Ecto neural progenitor cell (in vitro differentiated cells): ENCODE measurements at regions not wholly inside any gene's neighbourhood (a gene's known extent, or its start where the extent isn't known, plus 50 kb on each side); places are given as distances from the start of the nearest gene placed in this dataset.

Experiments used
- DNase-seq: peaks from one replicate; pipeline ENCODE4 v3.0.0-alpha.2; 2018; ENCODE audit warnings: low spot score

- no peak for DNase-seq
These were observed 87.9 kb upstream of the MAMDC2 start for GRCh38 chr9:69955536-69956355.

- DNase-seq = no peak
These were observed 81.8 kb upstream of the MAMDC2 start for GRCh38 chr9:69961843-69962242.

GRCh38 chr9:69963803-69964202 lies 79.8 kb upstream of the MAMDC2 start:
- DNase-seq = no peak

GRCh38 chr9:69964446-69964845 lies 79.2 kb upstream of the MAMDC2 start:
- no peak for DNase-seq

- DNase-seq = no peak
These were observed 78.1 kb upstream of the MAMDC2 start for GRCh38 chr9:69965416-69966145.

GRCh38 chr9:69967344-69967743 lies 76.3 kb upstream of the MAMDC2 start:
- DNase-seq = no peak

- DNase-seq = no peak
These were observed 73.6 kb upstream of the MAMDC2 start for GRCh38 chr9:69970001-69970533.

GRCh38 chr9:69971643-69972449 lies 71.8 kb upstream of the MAMDC2 start:
- DNase-seq = peak; percentile 79

- no peak for DNase-seq
These were observed 68.0 kb upstream of the MAMDC2 start for GRCh38 chr9:69975681-69976080.

- DNase-seq = no peak
These were observed 67.5 kb upstream of the MAMDC2 start for GRCh38 chr9:69976152-69976551.

GRCh38 chr9:69980041-69980440 lies 63.6 kb upstream of the MAMDC2 start:
- no peak for DNase-seq

- no peak for DNase-seq
These were observed 63.1 kb upstream of the MAMDC2 start for GRCh38 chr9:69980591-69980990.

- DNase-seq = no peak
These were observed 61.8 kb upstream of the MAMDC2 start for GRCh38 chr9:69981686-69982445.

- DNase-seq = no peak
These were observed 58.8 kb upstream of the MAMDC2 start for GRCh38 chr9:69984831-69985230.

GRCh38 chr9:69985971-69986370 lies 57.7 kb upstream of the MAMDC2 start:
- DNase-seq = no peak

- DNase-seq = no peak
These were observed 56.7 kb upstream of the MAMDC2 start for GRCh38 chr9:69986970-69987369.

GRCh38 chr9:69987457-69987856 lies 56.2 kb upstream of the MAMDC2 start:
- no peak for DNase-seq

- no peak for DNase-seq
These were observed 50.5 kb upstream of the MAMDC2 start for GRCh38 chr9:69993110-69993509.
